Fibroblast of pulmonary artery (primary cell): ENCODE measurements at regions not wholly inside any gene's neighbourhood (a gene's known extent, or its start where the extent isn't known, plus 50 kb on each side); places are given as distances from the start of the nearest gene placed in this dataset.

Experiments used
- DNase-seq: peaks from one replicate; pipeline ENCODE4 v3.0.0-alpha.2; 2010; ENCODE audit warnings: low read depth
- H3K4me3 ChIP-seq: replicated peaks from 2 replicates; pipeline ENCODE4 v1.5.1; 2011; ENCODE audit warnings: low read depth, mild to moderate bottlenecking, control low read depth, low read length, moderate library complexity
- CTCF ChIP-seq: IDR thresholded peaks from 2 replicates; pipeline ENCODE4 v1.5.1; 2011; ENCODE audit warnings: mild to moderate bottlenecking, control low read depth, low read length, inconsistent platforms; ENCODE audit errors: missing control alignments

GRCh38 chr2:120898961-120899750, 163.5 kb downstream of the GLI2 start:
- no peak for DNase-seq
- no peak for TF ChIP-seq CTCF
- H3K4me3 ChIP-seq: no peak overlapping the region

DNA sequence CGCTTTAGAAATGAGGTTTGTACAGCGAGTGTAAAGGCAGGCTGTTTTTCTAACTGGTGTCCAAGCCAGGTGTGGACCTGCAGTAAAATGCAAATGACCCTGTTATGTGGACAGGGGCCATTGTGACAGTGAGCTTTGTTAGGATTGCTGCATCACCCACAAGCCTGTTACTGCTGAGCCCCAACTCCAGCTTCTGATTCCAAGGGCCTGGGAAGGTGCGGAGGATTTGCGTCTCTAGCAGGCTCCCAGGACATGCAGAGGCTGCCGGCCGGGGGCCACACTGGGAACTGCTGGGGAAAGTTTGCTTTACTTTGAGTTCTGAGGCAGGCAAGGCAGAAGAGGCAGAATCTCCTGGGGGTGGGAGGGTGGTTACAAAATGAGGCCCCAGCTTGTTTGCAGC, 164.1 kb downstream of the GLI2 start:
- no peak overlapping the region for H3K4me3 ChIP-seq
- TF ChIP-seq CTCF: no peak
- no peak for DNase-seq

DNA sequence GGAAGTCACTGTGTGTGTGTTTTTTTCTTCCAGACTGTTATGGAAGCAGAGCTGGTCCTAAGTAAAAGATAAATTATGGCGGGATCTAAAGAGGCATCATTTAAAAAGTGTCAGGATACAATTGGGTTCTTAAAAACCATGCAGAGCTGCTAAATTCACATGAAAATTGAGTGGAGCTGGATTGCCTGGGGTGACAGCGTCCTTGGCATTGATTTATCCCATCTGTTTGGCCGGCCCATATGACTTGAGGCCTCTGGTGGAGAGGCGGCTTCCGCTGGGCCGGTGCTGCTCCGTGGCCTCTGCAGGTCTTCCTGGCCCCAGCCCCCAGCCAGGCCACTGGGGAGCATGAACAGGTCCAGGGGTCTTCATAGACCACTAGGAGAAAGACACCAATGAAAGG, 165.5 kb downstream of the GLI2 start:
- DNase-seq: no peak
- no peak overlapping the region for H3K4me3 ChIP-seq
- no peak for TF ChIP-seq CTCF

DNA sequence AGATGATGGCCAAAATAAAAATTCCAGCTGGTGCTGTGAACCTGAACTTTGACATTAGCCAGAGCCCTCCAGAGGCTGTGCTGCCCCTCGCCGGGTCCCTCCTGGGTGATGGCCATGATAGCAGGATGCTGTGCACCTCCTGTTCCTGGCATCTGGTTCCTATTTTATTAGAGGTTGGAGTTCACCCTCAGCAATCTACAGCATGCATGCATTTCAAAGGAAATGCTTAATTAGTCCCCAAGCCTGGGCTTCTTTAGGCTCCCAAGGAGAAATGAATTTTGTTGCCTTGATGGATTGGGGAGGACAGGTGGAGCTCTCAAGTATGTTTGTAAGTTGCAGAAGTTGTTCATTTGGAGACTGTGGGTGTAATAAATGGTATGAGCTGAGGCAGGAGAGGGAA, 166.9 kb downstream of the GLI2 start:
- DNase-seq: no peak
- no peak overlapping the region for H3K4me3 ChIP-seq
- TF ChIP-seq CTCF: no peak

DNA sequence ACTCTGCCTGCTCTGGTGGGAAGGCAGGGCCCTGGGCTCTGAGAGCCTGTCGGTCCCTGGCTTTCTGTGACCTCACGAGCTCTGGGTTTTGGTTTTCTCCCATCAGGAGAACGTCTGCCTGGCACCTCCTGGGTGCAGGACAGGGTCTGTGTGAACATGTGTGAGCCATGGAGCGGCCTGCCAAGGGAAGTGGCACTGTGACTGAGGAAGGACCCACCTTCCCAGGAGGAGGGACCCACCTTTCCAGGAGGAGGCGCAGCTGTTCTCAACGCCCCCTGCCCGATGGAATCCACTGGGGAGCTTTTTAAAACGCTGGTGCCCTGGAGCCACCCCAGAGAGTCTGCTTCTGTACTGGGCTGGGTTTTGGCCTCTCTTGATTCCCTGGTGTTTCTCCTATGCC, 168.7 kb downstream of the GLI2 start:
- no peak for TF ChIP-seq CTCF
- DNase-seq: no peak
- H3K4me3 ChIP-seq: no peak overlapping the region

GRCh38 chr2:120904830-120905234, 169.2 kb downstream of the GLI2 start:
- TF ChIP-seq CTCF: no peak

DNA sequence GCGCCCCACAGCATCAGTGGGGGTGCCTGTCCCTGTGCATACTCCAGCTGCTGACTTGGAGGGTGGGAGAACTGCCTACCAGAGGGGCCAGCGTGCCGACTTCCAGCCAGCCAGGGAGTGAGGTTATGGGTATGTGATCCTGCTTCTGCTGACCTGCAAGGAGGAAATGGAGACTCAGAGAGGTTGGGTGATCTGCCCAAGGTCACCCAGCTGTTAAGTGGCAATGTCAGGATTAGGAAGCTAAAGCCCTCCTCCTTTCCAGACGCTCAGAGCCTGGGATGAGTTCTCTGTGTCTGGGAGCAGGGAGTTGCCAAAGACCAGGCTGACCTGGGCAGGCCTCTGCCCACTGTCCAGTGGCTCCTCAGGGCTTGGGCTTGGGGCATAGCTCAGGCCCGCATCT, 169.6 kb downstream of the GLI2 start:
- no peak for TF ChIP-seq CTCF
- no peak for DNase-seq
- H3K4me3 ChIP-seq: no peak overlapping the region

More at GRCh38 chr2:120904830-120905234, 169.2 kb downstream of the GLI2 start:
- DNase-seq: no peak
- no peak overlapping the region for H3K4me3 ChIP-seq
